ENCODE measurements at regions not wholly inside any gene's neighbourhood (a gene's known extent, or its start where the extent isn't known, plus 50 kb on each side); places are given as distances from the start of the nearest gene placed in this dataset.

DNA sequence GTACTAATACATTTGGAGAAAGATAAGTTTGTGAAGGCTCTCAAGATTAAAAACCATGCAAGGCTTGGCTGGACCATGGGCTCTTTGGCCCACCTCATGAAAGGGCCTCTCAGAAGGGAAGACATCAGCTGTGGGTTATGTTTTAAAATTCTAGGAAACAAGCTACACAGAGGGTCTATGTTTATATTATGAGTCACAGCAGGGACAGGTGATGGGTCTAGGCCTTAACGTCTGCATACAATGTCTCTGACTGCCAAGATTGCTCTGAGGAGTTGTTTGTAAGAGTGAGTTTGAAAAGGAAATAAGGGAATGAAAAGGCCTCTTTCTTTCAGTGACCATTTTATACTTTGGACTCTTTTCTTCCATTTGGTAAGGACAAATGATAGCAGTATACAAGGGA is 77.0 kb upstream of the ARMCX2 start:
- TF ChIP-seq, protein P1, sequence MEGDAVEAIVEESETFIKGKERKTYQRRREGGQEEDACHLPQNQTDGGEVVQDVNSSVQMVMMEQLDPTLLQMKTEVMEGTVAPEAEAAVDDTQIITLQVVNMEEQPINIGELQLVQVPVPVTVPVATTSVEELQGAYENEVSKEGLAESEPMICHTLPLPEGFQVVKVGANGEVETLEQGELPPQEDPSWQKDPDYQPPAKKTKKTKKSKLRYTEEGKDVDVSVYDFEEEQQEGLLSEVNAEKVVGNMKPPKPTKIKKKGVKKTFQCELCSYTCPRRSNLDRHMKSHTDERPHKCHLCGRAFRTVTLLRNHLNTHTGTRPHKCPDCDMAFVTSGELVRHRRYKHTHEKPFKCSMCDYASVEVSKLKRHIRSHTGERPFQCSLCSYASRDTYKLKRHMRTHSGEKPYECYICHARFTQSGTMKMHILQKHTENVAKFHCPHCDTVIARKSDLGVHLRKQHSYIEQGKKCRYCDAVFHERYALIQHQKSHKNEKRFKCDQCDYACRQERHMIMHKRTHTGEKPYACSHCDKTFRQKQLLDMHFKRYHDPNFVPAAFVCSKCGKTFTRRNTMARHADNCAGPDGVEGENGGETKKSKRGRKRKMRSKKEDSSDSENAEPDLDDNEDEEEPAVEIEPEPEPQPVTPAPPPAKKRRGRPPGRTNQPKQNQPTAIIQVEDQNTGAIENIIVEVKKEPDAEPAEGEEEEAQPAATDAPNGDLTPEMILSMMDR (IDR thresholded peaks at IDR 0.05) = no peak
- TF ChIP-seq POLR2AphosphoS5 (IDR thresholded peaks at IDR 0.05) = no peak
- no peak for TF ChIP-seq POLR2A (IDR thresholded peaks at IDR 0.05)
- Histone ChIP-seq H3K27ac (no peak overlapping the region), H3K4me3 (no peak overlapping the region), H3K36me3 (no peaks in the 10 kb centered on the region), H3K9me3 (no peaks in the 10 kb centered on the region), H3K4me1 (no peaks in the 10 kb centered on the region), H3K27me3 (peaks cover 0 to 22% of the 10 kb centered on the region in 2 donors)
- no peak for DNase-seq (ENCODE audit: low spot score in 2 of 2)
- intact Hi-C loops (cut with DNase I; ENCODE audit: low total_unique reads) = no loop called here

DNA sequence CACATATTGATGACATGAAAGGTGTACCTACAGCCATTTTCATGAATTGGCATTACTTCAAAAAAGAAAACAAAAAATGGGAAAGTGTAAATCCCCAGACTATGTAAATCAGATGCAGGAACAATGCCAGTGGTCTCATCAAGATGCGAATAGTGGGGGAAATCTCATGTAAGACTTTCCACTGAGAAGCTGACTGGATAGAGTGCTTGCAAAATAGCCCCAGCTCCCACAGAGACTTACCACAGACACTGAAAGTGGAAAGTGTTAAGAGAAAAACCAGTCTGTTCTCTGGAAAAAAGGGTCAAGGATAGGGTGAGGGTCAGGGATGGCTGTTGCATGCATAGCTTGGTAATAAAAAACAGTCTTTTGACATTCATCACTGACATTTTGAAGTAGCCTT is 73.2 kb upstream of the ARMCX2 start:
- no peak overlapping the region for H3K27ac ChIP-seq
- H3K27me3 ChIP-seq = peaks cover 0 to 19% of the 10 kb centered on the region in 2 donors
- DNase-seq (ENCODE audit: low spot score in 2 of 2) = no peak
- intact Hi-C loops (cut with DNase I; ENCODE audit: low total_unique reads) = no loop called here
- TF ChIP-seq POLR2A (IDR thresholded peaks at IDR 0.05) (no peak), POLR2AphosphoS5 (IDR thresholded peaks at IDR 0.05) (no peak)
- TF ChIP-seq, protein P1 (IDR thresholded peaks at IDR 0.05) = no peak
- H3K9me3 ChIP-seq = no peaks in the 10 kb centered on the region
- no peaks in the 10 kb centered on the region for H3K36me3 ChIP-seq
- H3K4me3 ChIP-seq = no peak overlapping the region
- no peaks in the 10 kb centered on the region for H3K4me1 ChIP-seq

DNA sequence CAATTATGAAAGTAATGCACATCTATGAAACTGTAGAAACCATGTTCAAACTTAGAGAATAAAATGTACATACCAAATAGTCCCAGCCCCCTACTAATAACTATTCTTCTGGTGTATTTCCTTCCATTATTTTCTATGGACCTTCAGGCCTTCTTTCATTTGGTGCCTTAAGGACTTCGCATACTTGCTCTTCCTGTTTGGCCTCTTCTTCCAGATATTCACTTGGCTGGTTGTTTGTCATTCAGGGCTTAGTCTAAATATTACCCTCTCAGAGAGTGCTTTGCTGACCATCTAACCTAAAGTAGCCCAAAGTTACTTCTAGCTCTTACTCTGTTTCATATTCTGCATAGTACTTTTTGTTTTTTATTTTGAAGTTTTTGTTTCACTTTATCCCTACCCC is 70.3 kb upstream of the ARMCX2 start:
- H3K4me3 ChIP-seq = no peak overlapping the region
- DNase-seq (ENCODE audit: low spot score in 2 of 2) = no peak
- no peak for TF ChIP-seq POLR2AphosphoS5 (IDR thresholded peaks at IDR 0.05)
- H3K4me1 ChIP-seq = no peaks in the 10 kb centered on the region
- intact Hi-C loops (cut with DNase I; ENCODE audit: low total_unique reads) = no loop called here
- peaks cover 0 to 16% of the 10 kb centered on the region in 2 donors for H3K27me3 ChIP-seq
- peaks cover 0 to 2% of the 10 kb centered on the region in 2 donors for H3K9me3 ChIP-seq
- H3K27ac ChIP-seq = no peak overlapping the region
- no peaks in the 10 kb centered on the region for H3K36me3 ChIP-seq

Data from breast epithelium (tissue), 4 donors.